Breast epithelium (tissue), 3 donors: ENCODE measurements at regions not wholly inside any gene's neighbourhood (a gene's known extent, or its start where the extent isn't known, plus 50 kb on each side); places are given as distances from the start of the nearest gene placed in this dataset.

Experiments
- CTCF ChIP-seq, 3 donors: fragments of 450-650 bp; IDR thresholded peaks; one replicate each; pipeline ENCODE4 v1.5.1; 2016 to 2017; ENCODE audit warnings: antibody characterized with exemption in 3 of 3, mild to moderate bottlenecking in 3 of 3, moderate library complexity in 3 of 3
- POLR2A ChIP-seq: fragments of 450-650 bp; IDR thresholded peaks from one replicate; pipeline ENCODE4 v1.6.1; 2016; ENCODE audit warnings: antibody characterized with exemption, mild to moderate bottlenecking, moderate library complexity

GRCh38 chr18:56226025-56226424, 412.4 kb downstream of the TXNL1 start:
- no peak for TF ChIP-seq POLR2A
- no peak for TF ChIP-seq CTCF (IDR thresholded peaks at IDR 0.05)
